ENCODE measurements at regions not wholly inside any gene's neighbourhood (a gene's known extent, or its start where the extent isn't known, plus 50 kb on each side); places are given as distances from the start of the nearest gene placed in this dataset.
A peak's percentile ranks its signal among the peaks of the same experiment; 100 is the strongest.

DNA sequence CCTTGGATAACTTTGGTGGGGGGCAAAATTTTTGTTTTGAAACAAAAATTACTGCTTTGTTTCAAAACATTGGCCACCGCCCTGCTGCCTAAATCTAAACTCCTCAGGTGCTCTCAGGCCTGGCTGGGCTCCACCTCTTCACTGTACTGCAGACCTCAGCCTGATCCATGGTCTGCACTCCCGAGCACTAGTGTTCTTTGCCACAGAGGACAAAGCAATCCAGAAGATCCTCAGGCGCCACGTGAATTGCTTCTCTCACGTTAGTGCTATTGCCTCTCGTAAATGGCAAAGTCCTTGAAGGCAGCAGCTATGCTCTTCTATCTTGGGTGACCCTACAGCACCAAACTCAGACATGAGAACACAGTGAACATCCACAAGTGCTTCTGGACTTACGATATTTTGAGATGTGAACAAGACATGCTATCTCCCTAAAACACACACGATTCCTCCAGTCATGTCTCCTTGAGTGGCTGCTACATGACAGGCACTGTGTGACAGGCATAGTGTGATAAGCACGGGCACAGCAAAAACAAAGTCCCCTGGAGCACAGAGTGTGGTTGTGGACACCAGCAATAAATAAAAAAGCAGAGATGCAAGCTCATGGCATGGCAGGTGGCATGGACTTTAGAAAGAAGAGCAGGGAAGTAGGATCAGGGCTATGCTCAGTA lies 582.1 kb upstream of the DPP6 start:
- no peak for DNase-seq

DNA sequence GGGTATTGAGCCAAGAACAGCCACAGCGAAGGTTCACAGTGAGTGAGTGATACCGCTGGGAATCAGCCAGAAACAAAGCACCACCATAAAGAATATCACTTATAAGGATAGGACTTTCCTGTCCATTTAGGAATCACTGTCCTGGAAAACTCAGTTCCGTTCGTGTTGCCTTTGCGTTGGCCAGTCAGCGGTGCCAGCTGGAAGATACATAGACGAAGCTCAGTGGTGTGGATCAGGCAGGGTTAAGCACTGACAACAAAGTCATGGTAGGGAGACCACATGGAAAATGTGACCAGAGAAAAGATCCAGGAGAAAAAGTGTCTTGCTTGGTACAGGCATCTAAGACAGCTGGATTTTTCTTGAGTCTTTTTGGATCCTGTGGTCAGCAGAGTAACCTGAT lies 579.7 kb upstream of the DPP6 start:
- DNase-seq: no peak

DNA sequence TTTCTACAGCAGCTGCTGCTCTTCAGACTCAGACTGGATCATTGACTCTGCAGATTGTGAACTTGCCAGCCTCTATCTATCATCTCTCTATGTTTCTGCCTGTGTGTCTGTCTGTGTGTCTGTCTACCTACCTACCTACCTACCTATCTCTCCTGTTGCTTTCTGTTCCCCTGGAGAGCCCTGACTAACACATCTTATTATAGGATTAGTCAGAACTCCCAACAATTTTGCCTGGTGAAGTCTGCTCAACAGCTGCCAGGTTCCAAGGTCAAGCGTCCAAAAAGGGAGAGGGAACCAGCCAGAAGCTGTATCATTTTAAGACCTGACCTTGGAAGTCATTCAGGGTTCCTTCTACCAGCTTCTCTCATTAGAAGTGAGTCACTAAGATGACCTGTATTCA lies 579.0 kb upstream of the DPP6 start:
- DNase-seq: no peak

DNA sequence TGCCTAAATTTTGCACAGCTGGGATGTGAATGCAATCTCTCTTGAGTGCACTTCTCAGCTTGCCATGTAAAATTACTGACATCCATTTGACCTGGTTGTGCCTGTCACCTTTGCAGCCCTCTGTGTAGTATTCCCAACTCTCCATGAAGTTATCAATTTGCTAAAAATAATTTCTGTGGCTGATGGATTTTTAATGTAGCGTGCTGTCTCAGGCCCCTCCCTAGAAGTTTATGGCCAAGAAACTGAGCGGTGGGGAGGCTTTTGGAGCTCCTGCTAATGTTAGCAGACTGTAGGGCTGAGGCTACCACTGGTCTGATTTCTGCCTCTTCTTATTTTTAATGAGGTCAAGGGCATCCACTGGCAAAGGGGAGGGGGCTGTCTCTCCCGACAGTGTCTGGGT lies 577.0 kb upstream of the DPP6 start:
- no peak for DNase-seq

DNA sequence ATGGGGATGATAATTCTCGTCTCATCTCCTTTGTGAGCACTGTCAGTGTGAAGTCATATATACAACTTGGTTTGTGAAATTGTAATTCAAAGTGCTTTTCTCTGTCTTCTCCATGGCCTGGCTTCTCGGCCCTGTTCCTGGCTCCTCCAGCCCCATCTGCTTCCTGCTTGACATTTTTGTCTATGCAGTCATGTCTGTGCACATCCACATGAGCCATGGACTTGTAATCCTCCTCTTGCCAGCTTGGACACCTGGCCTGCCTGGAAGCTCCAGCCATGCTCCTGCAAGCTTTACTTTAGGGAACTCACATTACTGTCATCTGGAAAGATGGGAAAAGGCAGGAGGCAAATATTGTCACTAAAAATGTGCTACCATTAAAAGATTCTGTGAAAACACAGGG lies 576.0 kb upstream of the DPP6 start:
- DNase-seq: no peak

DNA sequence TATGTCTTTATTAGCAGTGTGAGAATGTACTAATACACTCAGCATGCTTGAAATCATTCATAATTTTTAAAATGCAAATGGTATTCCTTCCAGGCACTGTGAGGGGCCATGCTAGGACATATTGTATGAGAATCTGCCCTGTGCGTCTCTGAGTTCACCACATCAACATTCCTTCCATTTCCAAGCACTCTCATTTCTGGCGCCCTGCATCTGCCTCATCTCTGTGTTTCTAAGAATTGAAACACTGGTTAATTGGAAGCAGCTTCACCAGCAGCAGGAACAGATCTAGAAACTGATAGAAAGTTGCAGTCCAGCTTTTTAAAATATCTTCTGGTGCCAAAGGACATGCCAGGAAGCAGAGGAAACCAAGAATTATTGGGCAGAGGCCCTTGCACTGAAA lies 555.9 kb upstream of the DPP6 start:
- peak; percentile 34 for DNase-seq

DNA sequence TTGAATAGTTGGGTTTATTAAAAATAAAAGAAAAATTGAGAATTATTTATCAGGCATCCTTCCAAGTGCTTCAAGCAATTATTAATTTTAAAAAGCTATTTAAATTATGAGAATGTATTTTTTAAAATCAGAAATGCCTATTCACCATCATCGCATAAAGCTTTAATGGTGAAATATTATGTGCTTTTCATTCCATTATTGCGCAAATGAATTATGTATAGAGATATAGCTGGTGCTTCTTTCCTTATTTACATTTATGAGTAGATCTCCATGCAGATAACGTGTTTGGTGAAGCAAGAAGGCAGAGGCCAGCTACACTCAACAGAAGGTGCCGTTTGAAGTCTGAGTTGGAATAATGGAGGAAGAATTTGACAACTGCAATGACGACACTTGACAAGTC lies 549.1 kb upstream of the DPP6 start:
- no peak for DNase-seq

DNA sequence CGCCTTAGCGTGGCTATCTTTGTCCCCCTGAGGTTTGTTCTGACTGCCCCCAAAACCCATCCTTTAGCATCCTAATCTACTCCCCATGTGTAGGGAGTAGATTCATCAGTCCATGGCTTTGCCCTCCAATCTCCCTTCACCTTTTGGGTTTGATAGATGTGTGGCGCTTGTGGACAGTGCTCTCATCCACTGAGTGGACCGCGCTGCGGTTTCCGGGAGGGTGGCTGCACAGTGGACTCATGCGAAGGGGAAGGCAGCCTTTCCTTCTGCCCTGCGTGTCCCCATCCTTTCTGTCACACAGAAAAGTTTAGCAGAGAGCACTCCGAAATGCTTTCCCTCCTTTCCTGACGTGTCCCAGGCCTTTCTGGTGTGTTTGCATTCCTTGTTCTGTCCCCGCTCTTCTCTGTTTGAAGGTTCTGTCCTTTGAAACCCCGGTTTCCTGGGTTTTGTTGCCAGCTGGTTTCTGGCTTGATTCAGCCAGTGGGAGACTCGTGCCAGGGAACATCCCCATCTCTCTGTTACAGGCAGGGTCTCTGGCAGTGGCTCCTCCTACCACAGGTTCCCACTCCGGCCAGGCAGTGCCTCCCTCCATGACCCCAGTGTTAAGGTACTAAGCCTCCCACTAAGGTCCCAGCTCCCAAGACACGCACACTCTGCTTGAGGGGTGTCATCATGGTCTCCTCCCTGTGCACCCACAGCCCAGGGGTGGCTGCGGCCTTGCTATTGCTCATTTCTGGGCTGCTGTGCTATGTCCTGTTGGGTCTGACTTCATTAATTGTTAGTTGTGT lies 547.7 kb upstream of the DPP6 start:
- no peak for DNase-seq

DNA sequence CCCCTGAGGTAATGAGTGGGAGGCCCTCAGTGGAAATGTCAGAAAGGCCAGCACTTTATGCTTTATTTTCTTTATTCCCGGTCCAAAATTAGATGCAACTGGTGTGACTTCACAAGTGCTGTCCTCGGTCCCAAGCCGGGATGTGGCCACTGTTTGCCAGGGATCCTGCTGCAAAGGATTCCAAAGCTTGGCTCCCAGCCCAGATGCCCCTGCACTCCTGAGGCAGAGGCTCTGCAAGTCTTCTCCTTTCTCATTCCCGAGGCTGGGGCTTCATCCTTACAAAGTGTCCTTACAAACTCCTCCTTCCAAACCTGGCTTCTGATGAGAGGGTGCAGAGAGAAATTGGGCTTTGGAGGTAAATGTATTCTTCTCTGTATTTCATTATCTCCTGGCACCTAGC lies 544.3 kb upstream of the DPP6 start:
- DNase-seq: no peak

DNA sequence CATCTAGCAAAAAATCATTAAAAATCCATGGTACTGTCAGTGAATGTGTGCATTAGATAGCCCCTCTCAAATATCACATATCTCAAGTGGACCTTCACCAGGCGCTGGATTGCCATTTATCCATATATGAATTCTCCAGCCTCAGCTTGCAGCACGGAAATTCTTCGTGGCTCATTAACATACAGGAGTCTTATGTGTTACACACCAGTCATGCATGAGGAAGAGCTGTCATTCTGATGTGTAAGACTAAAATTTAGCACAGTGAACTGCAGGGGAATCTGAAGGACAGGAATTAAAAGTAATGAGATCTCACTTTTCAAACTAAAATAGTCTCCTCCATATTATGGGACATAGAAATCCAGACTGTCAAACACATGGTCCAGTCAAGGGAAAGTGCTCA lies 542.4 kb upstream of the DPP6 start:
- DNase-seq: no peak

DNA sequence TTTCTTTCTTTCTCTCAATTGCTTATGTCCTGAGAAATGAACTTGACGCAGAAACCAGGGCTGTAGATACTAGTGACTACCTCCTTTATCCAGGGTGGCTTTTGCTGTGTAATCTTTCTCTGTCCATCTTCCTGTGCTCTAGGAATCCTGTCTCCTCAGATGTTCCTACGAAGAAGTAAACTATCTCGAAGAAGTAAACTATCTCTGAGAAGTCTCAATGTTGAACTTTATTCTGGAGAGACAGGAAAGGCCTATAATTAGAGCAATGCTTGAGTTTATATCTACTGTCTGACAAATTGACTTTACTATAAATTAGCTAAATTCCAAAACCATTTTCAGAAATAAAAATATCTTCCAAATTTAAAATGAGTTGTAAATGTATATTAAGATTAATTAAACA lies 541.5 kb upstream of the DPP6 start:
- DNase-seq: no peak

DNA sequence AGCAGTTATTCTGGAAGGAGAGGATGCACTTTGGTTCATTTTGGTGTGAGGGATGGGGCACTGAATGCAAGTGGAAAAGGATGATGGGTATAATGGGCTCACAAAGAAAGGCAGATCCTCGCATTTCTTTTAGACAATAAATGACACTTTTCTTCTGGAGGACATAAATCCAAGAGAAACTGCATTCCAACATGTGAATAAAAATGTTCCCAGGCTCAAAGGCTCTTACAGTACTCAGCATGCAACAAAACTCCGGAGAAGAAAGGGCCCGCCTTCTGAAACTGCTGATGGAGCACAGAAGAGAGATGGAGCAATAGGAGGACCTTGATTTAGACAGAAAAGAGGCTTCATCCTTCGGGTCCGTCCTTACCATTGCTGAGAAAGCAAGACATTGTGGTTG lies 538.2 kb upstream of the DPP6 start:
- DNase-seq: no peak

DNA sequence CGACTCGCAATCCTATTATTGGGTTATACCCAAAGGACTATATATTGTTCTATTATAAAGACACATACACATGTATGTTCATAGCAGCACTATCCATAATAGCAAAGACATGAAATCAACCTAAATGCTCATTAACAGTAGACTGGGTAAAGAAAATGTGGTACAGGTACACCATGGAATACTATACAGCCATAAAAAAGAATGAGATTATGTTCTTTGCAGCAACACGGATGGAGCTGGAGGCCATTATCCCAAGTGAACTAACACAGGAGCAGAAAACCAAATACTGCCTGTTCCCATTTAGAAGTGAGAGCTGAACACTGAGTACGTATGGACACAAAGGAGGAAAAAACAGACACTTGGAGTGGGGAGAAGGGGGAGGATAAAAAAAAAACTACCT lies 536.8 kb upstream of the DPP6 start:
- DNase-seq: no peak

DNA sequence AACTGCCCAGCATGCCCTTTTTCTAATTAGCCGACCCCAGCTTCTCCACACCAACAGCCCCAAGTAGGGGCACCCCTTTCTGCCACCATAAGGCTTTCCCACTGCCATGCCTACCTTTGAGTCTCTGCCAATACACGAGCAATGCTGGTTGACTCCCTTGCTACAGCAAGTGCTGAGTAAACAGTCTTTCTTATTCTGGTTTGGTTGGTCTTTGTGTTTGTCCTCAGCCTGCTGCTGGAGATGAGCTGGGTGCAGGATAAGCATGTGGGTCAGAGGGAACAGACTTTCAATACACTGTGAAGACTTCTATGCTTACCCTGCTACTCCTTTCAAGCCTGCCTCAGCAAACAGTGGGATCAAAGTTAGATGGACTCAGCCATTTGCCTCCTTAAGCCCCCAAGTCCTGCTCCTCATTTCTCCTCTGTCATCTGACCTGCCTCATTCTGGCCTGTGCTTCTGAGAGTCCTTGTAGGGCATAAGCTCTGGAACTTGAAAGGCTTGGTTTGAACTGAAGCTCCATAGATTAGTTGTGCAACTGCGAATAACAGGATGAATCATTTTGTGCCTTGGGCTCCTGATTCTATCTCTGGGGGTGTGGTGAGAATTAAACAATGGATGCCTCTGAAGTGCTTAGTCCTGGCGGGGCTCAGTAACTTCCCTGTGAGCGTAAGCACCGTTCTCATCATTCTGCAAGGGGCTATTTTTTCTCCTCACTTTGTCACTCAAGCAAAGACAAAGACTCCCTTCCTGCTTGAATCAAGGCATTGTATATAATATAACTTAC lies 533.8 kb upstream of the DPP6 start:
- no peak for DNase-seq

DNA sequence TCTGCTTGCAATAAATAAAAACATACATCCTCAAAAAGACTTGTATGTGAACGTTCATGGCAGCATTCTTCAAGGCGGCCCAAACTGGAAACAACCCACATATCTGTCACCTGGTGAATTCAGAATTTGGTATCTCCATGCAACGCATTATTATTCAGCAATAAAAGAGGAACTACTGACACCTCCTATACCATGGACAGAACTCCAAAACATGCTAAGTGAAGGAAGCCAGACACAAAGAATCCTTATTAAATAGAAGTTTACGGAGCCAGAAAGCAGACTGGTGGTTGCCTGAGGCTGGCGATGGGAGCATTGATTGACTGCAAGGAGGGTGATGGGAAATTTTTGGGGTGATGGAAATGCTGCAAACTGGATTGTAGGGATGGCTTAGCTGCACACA lies 530.8 kb upstream of the DPP6 start:
- DNase-seq: no peak

DNA sequence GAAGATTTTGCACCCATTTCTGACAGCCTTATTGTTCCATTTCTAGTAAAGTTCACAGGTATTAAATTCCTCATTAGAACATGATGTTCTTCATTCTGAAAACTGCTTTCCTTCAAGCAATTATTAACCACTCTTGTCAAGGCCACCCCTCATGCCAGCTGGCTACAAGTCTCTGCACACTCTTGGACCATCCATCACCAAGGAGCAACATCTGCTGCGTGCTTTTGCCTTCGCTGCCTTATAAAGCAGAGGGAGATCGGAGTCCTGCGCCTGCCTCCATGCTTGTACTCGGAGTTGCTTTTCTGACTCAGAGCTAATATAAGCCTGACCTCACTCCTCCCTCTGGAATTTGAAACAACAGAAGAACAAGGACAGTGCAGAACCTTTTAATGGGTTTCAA lies 529.9 kb upstream of the DPP6 start:
- no peak for DNase-seq

DNA sequence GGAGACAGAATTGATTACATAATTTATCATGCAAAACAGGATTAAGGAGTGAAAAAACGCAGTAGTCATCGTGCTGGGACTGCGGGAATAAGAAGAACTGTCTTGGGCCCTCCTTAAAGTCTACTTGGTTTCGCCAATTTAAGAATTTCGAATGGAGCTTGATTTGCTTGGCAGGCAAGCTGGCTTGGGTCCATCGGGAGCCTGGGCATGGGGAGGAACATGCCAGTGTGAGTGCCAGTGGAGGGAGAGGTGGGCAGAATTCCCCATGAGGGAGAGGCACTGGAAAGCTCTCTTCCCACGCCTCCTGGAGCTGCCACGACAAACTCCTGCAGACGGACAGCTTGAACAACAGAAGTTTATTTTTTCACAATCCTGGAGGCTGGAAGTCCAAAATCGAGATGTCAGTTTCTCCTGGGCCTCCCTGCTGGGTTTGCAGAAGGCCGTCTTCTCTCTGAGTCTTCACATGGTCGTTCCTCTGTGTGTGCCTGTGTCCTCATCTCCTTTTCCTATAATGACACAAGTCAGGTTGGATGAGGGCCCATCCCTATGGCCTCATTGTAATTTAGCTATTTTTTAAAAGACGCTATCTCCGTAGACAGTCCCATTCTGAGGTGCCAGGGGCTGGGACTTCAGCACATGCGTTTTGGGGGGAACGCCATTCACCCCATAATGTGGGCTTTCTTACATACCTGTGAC lies 528.7 kb upstream of the DPP6 start:
- no peak for DNase-seq

DNA sequence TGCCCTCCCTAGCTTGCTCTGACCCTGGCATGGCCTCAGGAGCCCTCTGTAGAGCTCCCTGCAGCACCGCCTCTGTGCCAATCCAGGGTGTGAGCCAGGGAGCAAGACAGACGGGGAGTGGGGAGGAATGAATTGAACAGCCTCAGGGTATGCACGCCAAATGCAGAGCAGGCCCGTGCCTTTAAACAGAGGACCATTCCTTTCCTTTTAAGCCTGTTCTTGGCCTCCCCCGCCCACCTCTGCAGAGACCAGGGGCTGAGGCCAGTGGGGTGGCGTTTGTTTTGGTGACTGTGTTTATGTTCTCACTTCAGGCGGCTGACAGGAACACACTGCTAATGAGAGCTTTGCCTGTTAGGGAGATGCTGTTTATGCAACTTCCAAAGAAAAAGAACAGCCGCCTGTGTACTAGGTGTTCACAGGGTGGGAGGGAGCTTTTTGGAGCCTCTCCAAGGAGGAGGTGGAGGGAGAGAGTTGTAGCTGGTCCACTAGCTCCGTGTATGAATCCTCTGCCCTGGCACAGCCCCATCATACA lies 528.1 kb upstream of the DPP6 start:
- no peak for DNase-seq

DNA sequence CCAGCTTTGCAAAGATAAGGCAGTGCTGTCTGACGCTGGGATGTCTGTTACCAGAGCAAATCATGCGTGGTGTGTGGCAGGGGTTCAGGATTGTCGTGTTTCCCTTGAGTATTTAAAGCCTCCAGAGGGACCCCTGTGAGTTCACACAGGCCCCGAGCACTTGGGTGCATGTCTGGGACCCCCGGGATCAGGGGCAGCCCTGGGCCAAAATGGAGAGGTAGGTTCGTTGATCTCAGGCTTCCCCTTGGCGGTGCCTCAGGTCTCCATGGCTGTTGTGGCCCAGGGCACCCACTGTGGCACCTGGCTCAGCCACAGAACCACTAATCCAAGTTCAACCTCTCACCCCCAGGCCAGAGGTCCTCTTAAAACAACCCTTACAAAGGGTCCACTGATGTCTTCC lies 523.1 kb upstream of the DPP6 start:
- DNase-seq: no peak

DNA sequence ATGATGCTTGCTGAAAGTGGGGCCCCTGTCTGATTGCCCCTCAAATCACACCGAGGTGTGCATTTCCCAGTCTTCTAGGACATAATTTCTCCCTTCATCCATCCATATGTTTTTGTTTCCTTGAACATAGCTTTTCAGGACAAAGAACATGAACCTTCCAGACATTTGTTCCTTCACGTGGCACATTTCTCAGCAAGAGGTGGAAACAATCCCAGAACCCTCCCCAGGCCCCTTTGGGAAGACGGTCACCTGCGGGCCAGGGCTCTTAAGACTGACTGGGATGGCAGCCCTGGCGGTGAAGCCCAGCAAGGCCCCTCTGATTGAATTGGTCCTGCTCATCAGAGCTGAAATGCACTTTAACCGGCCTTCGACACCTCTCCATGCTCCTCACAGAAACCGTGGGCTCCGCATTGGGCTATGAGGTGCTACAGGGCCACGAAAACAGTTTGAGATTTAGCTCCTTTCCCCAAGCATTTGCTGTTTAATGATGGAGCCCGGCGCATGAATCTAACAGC lies 522.5 kb upstream of the DPP6 start:
- no peak for DNase-seq

DNA sequence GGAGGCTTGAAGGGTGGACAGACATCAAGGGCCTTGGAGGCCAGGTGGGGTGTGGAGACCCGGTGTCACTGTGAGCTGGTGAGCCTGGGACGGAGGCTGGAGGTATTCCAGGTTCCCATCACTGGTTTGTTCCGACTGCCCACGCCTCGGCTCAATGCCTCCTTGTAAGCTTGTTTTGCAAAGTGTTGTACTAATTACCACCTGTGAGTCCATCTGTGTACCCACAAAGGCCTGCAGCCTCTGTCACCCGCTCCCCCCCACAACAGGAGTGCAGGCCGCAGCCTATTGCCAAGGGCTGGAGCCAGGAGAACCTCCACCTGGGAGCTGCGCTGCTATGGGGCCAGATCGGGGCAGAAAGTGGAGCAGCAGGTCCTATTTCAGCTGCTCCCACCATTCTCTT lies 521.8 kb upstream of the DPP6 start:
- no peak for DNase-seq

DNA sequence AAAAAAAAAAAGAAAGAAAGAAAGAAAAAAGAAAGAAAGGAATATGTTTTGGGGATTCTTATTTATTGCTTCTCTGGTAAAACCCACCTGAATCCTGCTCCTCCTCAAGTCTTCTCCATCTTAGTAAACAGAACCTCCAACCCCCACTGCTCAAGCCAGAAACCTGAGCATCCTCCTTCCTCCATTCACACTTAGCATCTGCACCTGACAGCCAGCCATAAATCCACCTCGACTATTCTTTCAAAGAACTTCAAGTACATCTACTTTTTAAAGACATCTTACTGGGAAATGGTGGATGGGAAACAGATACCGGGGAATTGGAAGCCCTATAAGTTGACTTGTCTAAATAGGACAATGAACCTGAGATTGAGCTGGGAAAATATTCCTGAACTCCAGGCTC lies 519.9 kb upstream of the DPP6 start:
- no peak for DNase-seq

DNA sequence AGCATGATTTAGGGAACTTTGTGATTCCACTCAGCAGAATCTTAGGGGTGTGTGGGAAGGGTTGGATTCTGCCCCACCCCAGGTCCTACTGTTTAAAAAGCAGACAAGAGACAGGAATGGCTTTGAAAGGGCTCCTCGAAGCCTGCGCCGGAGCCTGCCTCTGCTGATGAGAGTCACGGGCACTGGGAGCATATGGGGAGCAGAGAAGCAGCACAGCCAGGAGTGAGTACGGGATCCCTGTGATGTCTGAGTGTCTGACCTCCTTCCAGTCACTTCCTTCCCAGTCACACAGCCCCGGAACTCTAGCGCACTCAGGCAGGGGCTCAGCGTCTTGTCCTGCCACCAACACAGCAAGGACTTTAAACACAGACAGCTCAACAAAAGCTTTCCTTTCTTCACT lies 514.9 kb upstream of the DPP6 start:
- no peak for DNase-seq

All from femur (tissue), 1 donor.